OCI-LY7 (cell line): ENCODE measurements at regions not wholly inside any gene's neighbourhood (a gene's known extent, or its start where the extent isn't known, plus 50 kb on each side); places are given as distances from the start of the nearest gene placed in this dataset.

Source experiments
- BruUV-seq: library from RNA; stranded (reverse); fragments of 400-500 nt; replicated peaks from 2 replicates; lab custom pipeline; 2021; lab: Mats Ljungman, UMichigan
- CTCF ChIA-PET: fragments of 300-600 bp; sonication (Branson Sonifier 250); formaldehyde crosslinking; loops from one replicate; lab custom pipeline; 2022; ENCODE audit warnings: antibody characterized with exemption; ENCODE audit not compliant: unreplicated experiment; lab: Charles Lee
- POLR2A ChIA-PET: fragments of 300-600 bp; sonication (Branson Sonifier 250); formaldehyde crosslinking; loops from one replicate; lab custom pipeline; 2022; ENCODE audit warnings: antibody characterized with exemption; lab: Charles Lee
- DNase-seq: peaks from one replicate; pipeline ENCODE4 v3.0.0-alpha.2; 2015; ENCODE audit warnings: low spot score
- H2AFZ ChIP-seq: fragments of 200-600 bp; sonication (generic), shearing (Covaris generic); 2 replicates; pipeline ENCODE4 v1.6.1; 2014; ENCODE audit warnings: mild to moderate bottlenecking, antibody characterized with exemption, low read length, moderate library complexity
- H3K27ac ChIP-seq: fragments of 200-600 bp; sonication (generic); 2 replicates; pipeline ENCODE4 v1.5.1; 2014; ENCODE audit warnings: mixed run types, low read depth, mild to moderate bottlenecking, moderate library complexity, low read length, inconsistent platforms; ENCODE audit not compliant: poor library complexity, severe bottlenecking
- H3K36me3 ChIP-seq: fragments of 200-600 bp; sonication (generic); 2 replicates; pipeline ENCODE4 v1.6.1; 2014; ENCODE audit warnings: mild to moderate bottlenecking, antibody characterized with exemption, low read length, moderate library complexity, mixed read lengths; ENCODE audit not compliant: insufficient read depth
- H3K4me1 ChIP-seq: fragments of 200-600 bp; sonication (generic); 2 replicates; pipeline ENCODE4 v1.5.1; 2014; ENCODE audit warnings: mild to moderate bottlenecking, low read length; ENCODE audit not compliant: insufficient read depth, poor library complexity, severe bottlenecking
- H3K4me2 ChIP-seq: fragments of 200-600 bp; sonication (generic); 2 replicates; pipeline ENCODE4 v1.6.1; 2014; ENCODE audit warnings: mild to moderate bottlenecking, low read length
- H3K4me3 ChIP-seq: fragments of 200-600 bp; sonication (generic); 2 replicates; pipeline ENCODE4 v1.5.1; 2014; ENCODE audit warnings: mild to moderate bottlenecking, low read depth, low read length; ENCODE audit not compliant: poor library complexity, severe bottlenecking
- H3K79me2 ChIP-seq: fragments of 200-600 bp; sonication (generic); 2 replicates; pipeline ENCODE4 v1.6.1; 2016; ENCODE audit warnings: low read depth, mild to moderate bottlenecking, low read length, moderate library complexity, mixed read lengths; ENCODE audit not compliant: insufficient read depth
- H3K9me2 ChIP-seq: fragments of 200-600 bp; sonication (generic); 2 replicates; pipeline ENCODE4 v1.6.1; 2016; ENCODE audit warnings: mild to moderate bottlenecking, low read length, mixed read lengths; ENCODE audit not compliant: insufficient read depth
- H3K9me3 ChIP-seq: fragments of 200-600 bp; sonication (generic); 2 replicates; pipeline ENCODE4 v1.6.1; 2014; ENCODE audit warnings: mild to moderate bottlenecking, mixed run types, low read length, mixed read lengths
- H4K20me1 ChIP-seq: fragments of 200-600 bp; sonication (generic); 2 replicates; pipeline ENCODE4 v1.6.1; 2014; ENCODE audit warnings: mild to moderate bottlenecking, antibody characterized with exemption, low read length, moderate library complexity, mixed read lengths; ENCODE audit not compliant: insufficient read depth
- CTCF ChIP-seq: fragments of 200-600 bp; sonication (generic); conservative IDR thresholded peaks from 2 replicates; pipeline ENCODE4 v1.5.1; 2014; ENCODE audit warnings: mild to moderate bottlenecking, antibody characterized with exemption, low read length, moderate library complexity, mixed read lengths
- EZH2phosphoT487 ChIP-seq: fragments of 200-600 bp; sonication (generic); IDR thresholded peaks from 2 replicates; pipeline ENCODE4 v1.6.1; 2018; ENCODE audit warnings: low read depth, borderline replicate concordance, mild to moderate bottlenecking, mixed run types, antibody characterized with exemption, low read length, moderate library complexity, mixed read lengths
- intact Hi-C: fragments of 100-400 bp; cut with micrococcal nuclease; formaldehyde crosslinking; loops from one replicate; pipeline ENCODE4 v1.10.0; 2022; ENCODE audit not compliant: unreplicated experiment

- Histone ChIP-seq H3K79me2 (no peaks in the 10 kb centered on the region), H3K27ac (no peak overlapping the region), H2AFZ (no peak overlapping the region), H3K9me3 (no peaks in the 10 kb centered on the region), H3K4me3 (no peak overlapping the region), H3K36me3 (no peaks in the 10 kb centered on the region), H3K9me2 (no peaks in the 10 kb centered on the region), H3K4me2 (no peak overlapping the region), H3K4me1 (no peaks in the 10 kb centered on the region), H4K20me1 (no peaks in the 10 kb centered on the region)
- intact Hi-C loops: loop anchor here (10.0 kb wide), 1 partner anchor 825 kb away; no protein-coding TSS in a partner anchor
- no peak for DNase-seq
- no peak for TF ChIP-seq EZH2phosphoT487
- no peak for TF ChIP-seq CTCF
- ChIA-PET CTCF (interaction anchor here (0.6 kb wide), 1 partner anchor 20 kb away, joined by 3 read pairs; no protein-coding TSS in a partner anchor), POLR2A (no interaction called here)
- BruUV-seq: no TSS peak
These were observed 86.5 kb upstream of the GPR26 start for GRCh38 chr10:123579675-123580074.

GRCh38 chr10:123580426-123580825 lies 85.7 kb upstream of the GPR26 start:
- CTCF ChIA-PET: no interaction called here
- no peaks in the 10 kb centered on the region for H4K20me1 ChIP-seq
- POLR2A ChIA-PET: no interaction called here
- H3K36me3 ChIP-seq: no peaks in the 10 kb centered on the region
- H3K4me1 ChIP-seq: no peaks in the 10 kb centered on the region
- no peaks in the 10 kb centered on the region for H3K9me3 ChIP-seq
- no TSS peak for BruUV-seq
- TF ChIP-seq EZH2phosphoT487 (no peak), CTCF (no peak)
- no peaks in the 10 kb centered on the region for H3K79me2 ChIP-seq
- H3K4me2 ChIP-seq: no peak overlapping the region
- DNase-seq: no peak
- no peak overlapping the region for H2AFZ ChIP-seq
- intact Hi-C loops: loop anchor here (10.0 kb wide), 1 partner anchor 824 kb away; no protein-coding TSS in a partner anchor
- no peak overlapping the region for H3K4me3 ChIP-seq
- H3K9me2 ChIP-seq: no peaks in the 10 kb centered on the region
- H3K27ac ChIP-seq: no peak overlapping the region

- Histone ChIP-seq H3K27ac (no peak overlapping the region), H3K79me2 (no peaks in the 10 kb centered on the region), H3K4me1 (no peaks in the 10 kb centered on the region), H2AFZ (no peak overlapping the region), H3K9me3 (no peaks in the 10 kb centered on the region), H3K9me2 (no peaks in the 10 kb centered on the region), H3K4me2 (no peak overlapping the region), H4K20me1 (no peaks in the 10 kb centered on the region), H3K4me3 (no peak overlapping the region), H3K36me3 (no peaks in the 10 kb centered on the region)
- ChIA-PET CTCF (no interaction called here), POLR2A (interaction anchor here (0.6 kb wide), 1 partner anchor 115 kb away, joined by 5 read pairs; no protein-coding TSS in a partner anchor)
- no TSS peak for BruUV-seq
- intact Hi-C loops: loop anchor here (1.0 to 10.0 kb wide), 2 partner anchors 386 to 823 kb away; no protein-coding TSS in a partner anchor
- no peak for TF ChIP-seq CTCF
- TF ChIP-seq EZH2phosphoT487: no peak
- DNase-seq: no peak
These were observed 84.5 kb upstream of the GPR26 start for GRCh38 chr10:123581656-123582055.
